ENCODE measurements at regions not wholly inside any gene's neighbourhood (a gene's known extent, or its start where the extent isn't known, plus 50 kb on each side); places are given as distances from the start of the nearest gene placed in this dataset.

DNA sequence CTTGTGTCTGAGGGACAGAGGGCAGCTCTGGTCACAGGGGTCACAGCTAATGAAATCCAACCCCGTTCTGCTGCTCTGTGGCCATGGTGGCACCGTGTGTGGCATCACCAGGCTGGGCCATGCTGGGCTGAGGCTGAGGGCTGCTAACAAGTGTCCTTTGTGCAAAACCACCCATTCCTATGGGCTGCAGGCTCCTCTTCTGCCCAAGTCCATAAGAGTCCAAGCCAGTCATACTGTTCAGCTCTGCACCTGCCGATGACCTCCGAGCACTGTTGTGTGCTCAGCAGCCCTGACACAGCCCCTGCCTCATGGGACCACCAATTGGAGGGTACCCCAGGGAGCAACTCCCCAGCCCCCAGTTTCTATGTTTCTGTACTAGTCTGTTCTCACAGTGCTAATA is 133.1 kb downstream of the WDR11 start:
- no peak for DNase-seq

GRCh38 chr10:120987359-120987758 is 136.2 kb downstream of the WDR11 start:
- no peak for DNase-seq

GRCh38 chr10:120988751-120989150 is 137.6 kb downstream of the WDR11 start:
- no peak for DNase-seq

DNA sequence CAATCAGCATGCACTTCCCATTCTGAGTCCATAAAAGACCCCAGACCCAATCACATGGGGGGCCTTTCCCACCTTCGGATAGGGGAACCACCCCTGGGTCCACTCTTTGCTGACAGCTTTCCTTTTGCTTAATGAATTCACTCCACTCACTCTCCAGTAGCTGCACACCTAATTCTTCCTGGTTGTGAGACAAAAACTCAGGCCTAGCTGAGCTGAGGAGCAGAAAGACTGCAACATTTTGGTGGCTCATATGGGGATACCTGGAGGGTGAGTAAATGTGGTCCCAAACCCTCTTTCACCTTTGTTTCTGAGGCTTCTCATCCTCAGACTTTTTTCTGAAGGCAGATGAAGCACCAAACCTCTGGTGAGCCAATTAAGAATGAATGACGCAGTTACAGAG is 138.1 kb downstream of the WDR11 start:
- no peak for DNase-seq

DNA sequence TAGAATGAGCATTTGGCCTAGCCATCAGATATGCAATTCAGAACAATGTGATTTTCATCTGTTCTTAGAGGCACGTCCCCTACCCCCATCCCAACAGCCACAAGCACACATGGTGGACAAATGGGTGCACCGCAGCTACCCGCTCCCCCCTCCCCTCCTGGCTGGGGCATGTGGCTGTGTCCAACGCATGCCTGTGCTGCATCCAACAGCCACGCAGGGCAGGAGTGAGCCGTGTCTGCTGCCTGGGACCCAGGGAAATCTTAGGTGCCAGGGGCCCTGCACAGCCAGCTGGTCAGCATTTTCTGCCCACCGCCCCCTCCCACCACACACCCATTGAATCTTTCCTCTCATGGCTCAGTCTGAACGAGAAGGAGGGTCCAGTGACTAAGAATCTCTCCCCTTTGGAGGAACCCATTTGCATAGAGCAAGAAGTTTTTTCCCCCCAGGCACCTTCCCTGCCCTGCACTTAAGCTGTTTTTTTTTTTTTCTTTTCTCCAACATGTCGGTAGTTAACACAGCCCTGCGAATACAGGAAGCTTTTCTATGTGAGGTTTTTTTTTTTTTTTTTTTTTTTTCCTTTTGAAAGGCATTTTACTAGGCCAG is 138.9 kb downstream of the WDR11 start:
- DNase-seq = no peak

DNA sequence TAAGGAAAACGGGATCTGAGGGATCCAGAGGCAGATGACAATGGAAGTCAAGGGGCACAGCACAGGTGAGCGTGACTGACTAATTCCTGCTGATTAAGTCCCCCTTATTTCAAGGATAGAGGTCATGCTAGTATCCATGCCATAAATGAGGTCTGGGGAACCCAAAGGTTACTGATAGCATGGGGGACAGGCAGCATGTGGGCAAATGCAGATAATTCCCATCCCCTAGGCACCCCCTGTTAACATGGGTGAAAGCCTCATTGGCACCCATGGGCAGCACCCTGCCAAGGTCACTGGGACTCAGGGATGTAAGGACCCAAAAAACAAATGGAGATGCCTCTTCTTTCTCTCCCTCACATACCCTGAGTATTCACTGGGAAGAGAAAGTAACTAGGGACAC is 139.7 kb downstream of the WDR11 start:
- DNase-seq = no peak

- DNase-seq = no peak
Observed at GRCh38 chr10:120993089-120993488, 141.9 kb downstream of the WDR11 start.

GRCh38 chr10:120995768-120996167 is 144.6 kb downstream of the WDR11 start:
- DNase-seq = no peak

GRCh38 chr10:120996456-120997034 is 145.4 kb downstream of the WDR11 start:
- no peak for DNase-seq

GRCh38 chr10:120997313-120997712 is 146.2 kb downstream of the WDR11 start:
- no peak for DNase-seq

DNA sequence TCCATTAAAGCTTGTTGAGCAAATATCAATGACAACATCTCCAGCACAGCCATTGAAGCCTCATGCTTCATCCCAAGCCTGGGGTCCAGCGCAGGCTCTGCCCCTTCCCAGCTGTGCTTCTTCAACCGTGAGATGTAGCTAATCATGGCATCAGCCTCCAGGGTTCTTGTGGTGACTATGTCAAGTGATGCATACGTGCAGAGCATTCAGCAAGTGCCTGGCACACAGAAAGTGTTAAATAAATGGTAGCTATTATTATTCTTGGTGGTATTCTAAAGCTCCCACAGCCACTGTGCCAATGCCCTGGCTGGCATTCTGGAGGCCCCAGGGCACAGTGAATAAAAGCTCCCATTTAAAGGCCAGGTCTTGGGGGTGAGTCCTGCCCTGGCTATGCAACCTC is 146.6 kb downstream of the WDR11 start:
- DNase-seq = no peak

- no peak for DNase-seq
Observed at GRCh38 chr10:120998251-120998650, 147.1 kb downstream of the WDR11 start.

DNA sequence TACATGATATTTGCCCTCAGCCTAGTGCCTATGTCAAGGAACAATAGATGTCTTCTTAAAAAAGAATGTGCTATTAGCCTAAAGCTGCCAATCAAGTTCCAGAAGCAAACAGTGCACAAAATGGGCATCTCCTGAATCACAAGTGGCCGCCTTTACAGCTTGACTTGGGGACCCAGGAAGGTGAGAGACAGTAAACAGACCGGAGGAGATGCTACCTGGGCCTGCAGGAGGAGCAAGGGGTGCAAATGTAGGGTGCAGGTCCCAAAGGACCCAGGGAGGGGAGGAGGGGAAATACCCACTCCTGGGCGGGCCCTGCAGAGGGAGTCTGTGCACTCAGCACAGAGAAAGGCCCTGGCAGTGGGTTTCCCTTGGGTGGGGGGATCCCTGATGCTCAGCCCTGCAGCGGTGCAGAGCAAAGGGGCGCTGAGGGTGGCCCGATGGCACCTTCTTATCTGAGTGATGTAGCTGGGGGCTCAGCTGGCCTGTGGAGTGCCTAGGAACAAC is 147.7 kb downstream of the WDR11 start:
- no peak for DNase-seq

GRCh38 chr10:120999868-121000267 is 148.7 kb downstream of the WDR11 start:
- no peak for DNase-seq

DNA sequence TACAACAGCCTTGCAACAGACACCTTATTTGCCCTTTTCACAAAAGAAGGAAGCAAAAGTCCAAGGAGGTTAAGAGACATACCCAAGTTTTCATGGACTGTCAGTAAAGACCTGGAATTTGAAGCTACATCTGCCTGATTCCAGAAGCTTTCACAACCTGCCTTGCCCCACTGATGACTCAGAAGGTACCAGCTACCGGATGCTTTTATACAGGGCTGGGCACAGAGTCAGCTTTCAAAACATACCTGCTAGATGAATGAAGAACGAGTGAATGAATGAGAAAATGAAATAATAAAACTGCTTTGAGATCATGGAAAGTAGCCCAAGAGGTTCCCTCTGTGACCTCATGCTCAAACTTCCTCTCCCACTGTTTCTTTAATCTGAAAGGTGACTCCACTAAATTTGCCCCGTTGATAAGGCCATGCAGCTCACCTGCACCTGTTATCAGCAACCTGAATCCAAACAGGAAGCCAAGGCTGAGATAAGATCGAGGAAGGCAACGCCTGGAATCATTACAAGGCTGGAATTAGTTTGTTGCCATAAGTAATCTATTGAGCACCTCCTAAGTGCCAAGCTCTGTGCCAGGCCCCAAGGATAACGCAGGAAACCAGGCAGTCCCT is 151.5 kb downstream of the WDR11 start:
- DNase-seq = no peak

GRCh38 chr10:121005948-121006587 is 154.9 kb downstream of the WDR11 start:
- no peak for DNase-seq

DNA sequence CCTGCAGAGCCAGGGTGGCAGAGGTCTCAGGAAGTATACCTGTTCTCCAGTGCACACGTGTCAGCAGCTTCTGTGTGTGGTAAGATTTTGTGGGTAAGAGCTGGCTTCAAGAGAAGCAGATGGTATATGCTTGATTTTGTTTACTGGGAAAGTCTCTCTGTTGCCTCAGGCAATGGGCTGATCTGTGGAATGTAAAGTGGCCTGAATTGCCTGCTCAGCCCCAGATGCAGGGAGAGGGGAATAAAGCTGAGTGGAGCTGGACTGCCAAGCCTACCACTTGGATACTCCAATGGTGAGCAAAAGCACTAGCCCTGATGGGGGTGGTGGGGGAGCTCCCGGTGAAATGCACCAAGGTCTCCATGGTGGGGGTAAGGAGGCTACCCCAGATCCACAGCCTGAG is 156.1 kb downstream of the WDR11 start:
- DNase-seq = no peak

DNA sequence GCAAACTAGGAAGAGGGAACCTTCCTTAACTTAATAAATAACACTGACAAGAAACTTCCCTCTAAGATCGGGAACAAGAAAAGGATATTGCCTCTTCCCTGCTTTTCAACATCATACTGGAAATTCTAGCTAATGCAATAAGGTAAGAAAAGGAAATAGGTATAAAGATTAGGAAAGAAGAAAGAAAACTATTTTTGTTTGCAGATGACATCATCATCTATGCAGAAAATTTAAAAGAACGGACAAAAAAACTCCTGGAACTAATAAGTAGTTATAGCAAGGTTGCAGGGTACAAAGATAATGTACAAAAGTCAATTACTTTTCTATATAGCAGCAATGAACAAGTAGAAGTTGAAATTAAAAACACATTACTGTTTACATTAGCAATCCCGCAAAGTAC is 164.8 kb downstream of the WDR11 start:
- DNase-seq = no peak

GRCh38 chr10:121024905-121025584 is 173.9 kb downstream of the WDR11 start:
- DNase-seq = no peak

DNA sequence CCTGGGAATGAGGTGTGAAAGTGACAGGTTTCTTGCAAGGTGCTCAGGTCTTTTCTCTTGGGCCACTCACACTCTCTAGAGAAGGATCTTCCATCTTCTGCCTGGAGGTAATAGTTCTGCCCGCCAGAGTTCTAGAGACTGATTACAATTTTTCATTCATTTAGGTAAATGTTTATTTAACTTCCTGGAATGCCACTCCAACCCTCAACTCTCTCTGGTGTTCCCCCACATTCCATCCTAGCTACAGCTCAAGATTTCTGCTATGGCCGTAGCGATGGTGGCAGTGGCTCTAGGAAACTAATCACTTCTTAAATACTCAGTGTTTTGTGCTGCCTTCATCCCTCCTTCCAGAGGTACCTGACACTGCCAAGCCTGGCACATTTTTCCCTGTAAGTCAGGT is 174.6 kb downstream of the WDR11 start:
- no peak for DNase-seq

DNA sequence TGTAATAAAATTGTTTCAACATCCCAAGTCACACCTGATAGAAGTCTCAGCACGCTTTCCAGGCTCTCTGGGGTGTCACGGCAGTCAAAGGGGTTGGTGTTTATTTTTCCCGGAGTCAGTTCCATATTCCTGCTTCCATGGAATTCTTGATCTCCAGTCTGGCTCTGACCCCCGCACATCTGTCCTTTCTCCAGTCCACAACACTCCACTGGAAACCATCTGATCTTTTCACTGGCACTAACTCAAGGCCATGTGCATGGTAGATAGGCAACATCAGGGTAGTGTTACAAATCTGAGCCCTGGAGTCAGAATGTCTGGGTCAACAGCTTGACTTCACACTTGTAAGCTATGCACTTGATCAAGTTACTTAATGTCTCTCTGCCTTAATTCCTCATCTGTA is 176.2 kb downstream of the WDR11 start:
- no peak for DNase-seq

DNA sequence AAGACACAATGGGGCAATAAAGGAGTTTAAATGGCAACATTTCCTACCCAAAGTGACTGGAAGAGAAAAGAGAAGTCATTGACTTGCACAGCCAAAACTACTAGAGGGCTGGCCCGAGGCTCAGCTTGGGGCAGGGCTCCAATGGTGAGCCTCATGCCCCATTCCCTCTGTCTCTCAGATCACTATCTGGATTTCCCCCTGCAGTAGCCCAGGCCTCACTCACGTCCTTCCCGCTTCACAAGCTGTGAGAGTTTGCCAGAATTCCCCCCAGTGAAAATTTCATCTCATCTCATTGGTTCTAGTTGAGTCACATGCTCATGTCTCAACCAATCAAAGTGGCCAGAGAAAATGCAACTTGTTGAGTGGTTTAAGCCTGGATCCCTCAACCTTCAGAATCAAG is 181.3 kb downstream of the WDR11 start:
- no peak for DNase-seq

- no peak for DNase-seq
Observed at GRCh38 chr10:121033366-121033765, 182.2 kb downstream of the WDR11 start.

DNA sequence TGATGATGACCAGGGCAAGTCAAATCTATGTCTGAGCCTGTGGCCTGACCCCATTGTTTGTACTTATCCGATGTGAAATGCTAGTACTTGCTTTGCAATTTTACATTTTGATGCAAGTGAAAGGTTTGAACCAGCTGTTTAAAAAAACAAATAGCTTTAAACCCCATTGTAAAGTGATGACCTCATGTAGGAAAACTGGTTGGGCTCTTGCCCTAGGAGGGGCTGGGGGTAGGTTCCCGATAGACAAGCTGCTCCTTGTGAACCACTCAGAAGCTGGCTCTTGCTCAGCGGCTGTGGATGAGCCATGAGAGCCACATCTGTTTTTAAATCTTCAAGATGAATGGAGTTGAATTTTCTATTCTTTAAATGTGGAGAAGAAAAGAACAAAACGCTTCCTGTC is 185.3 kb downstream of the WDR11 start:
- DNase-seq = no peak

Data from stimulated activated CD8-positive, alpha-beta memory T cell treated with anti-CD3 and anti-CD28 coated beads, Interleukin-4, amount 100 ng/mL, for 48 hours (primary cell).